Ammon's horn (tissue), 1 donor: ENCODE measurements at regions not wholly inside any gene's neighbourhood (a gene's known extent, or its start where the extent isn't known, plus 50 kb on each side); places are given as distances from the start of the nearest gene placed in this dataset.

ENCODE experiments used
- DNase-seq: peaks from one replicate; pipeline ENCODE4 v3.0.0-alpha.2; 2016; ENCODE audit warnings: low spot score

DNA sequence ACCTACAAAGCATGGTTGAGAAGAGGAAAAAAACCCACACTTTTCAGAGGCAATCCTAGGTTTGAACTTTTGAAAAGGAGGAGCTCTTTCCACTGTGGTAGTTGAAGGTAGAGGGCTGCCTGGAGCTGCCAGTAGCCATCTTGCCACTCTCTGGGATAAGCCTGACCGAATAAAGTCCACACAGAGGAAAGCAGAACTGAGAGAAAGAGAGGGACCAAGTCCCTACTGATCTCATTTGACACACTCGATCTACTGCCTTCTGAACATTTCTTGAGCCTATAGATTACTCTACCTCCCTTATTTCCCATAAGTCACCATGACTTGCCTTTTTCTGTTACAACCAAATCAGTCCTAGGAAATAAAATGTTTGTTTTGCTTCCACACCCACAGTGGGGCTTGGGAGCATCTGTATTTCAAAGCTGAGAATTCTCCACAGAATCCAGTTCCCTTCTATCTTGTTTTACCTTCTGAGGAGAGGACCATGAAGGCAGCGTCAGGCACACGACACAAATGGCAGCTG is 147.0 kb upstream of the PTPRK start:
- no peak for DNase-seq

DNA sequence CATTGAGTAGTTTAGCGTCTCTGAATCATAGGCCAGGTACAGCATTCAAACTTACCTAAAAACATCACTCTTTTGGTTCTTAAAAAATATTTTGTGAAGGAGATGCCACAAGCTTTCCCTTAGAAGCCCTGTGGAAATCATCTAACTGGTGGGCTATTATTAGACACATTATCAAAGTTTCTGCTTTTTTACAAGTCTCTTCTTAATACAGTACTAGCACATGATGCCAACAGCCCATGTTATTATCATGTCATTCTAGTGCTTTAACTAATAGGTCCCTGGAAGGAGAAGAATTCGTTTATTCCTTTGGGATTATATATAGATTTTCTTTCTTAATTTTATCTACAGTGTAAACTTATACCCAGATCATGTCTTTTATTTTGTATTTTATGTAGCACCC is 146.0 kb upstream of the PTPRK start:
- no peak for DNase-seq

DNA sequence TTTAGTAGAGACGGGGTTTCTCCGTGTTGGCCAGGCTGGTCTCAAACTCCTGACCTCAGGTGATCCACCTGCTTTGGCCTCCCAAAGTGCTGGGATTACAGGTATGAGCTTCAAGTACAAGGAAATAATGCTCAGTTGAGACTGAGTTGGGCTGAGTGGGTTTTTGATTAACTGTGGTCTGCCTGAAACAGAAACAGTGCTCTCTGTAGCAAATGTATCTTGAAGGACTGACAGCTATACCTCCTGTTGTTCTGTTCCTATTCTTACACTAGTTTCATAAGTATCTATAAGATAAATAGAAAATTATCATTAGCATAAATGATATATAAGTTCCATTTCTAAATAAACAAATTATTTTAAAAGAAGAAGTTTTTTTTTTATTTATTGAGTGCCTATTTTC is 142.8 kb upstream of the PTPRK start:
- no peak for DNase-seq

DNA sequence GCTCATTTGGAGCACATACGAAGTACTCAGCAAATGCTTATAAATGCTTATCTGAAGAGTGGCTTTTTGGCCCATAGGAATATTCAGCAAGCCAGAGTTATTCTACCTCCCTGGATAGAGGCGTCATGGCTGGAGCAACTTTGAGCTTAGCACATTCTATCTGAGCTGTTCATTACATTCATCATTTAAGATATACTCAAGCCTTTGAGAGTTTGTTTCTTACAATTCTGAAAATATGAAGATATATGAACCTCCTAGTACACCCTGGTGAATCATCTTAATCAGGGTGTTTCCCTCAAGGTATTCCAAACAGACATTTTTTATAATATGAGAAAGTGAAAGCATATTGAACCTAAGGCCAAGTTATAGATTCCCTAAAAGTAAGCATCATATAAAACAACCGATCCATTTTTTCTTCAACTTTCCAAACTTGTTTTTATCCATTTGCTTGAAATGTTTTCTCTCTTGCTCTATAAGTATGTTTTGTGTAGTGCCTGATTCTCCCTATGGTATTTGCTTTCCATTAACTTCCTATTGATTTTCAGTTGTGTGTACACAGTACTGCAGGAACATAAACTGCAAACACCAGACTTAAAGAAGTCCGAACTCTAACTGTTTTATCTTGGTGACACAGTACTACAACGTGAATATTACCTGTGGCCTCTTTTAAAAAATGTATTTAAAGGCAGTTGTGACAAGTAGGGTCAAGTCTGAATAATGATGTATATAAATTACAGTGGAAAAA is 139.7 kb upstream of the PTPRK start:
- no peak for DNase-seq

DNA sequence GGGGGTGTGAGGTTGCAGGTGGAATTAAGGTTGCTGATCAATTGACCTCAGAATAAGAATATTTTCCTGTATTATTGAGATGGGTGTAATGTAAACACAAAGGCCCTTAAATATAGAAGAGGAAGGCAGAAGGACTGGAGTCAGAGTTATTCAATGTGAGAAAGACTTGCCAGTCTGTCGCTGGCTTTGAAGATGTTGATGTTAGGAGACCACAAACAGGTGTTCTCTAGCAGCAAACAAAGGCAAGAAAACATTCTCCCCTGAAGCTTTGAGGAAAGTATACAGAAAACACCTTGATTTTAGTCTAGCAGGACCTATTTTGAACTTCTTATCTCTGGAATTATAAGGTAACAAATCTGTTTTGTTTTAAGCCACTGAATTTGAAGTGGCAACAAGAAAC is 138.9 kb upstream of the PTPRK start:
- no peak for DNase-seq

DNA sequence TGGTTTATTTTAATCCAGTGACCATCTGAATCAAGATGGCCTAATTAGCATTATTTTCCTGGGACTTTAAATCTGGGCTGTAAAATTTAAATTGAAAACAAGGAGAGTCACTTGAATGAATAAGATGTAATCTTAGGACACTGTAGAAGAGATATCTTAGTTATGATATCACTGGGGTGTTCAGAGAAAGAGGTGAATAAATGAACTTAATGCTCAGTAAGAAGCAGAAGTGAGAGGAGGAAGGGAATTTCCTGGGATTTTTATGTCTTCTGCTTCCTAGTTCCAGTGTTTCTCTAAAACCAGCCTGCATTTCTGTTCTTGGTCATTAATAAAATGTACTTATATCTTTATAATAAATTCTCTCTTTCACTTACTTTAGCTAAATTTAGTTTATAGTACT is 136.8 kb upstream of the PTPRK start:
- no peak for DNase-seq

DNA sequence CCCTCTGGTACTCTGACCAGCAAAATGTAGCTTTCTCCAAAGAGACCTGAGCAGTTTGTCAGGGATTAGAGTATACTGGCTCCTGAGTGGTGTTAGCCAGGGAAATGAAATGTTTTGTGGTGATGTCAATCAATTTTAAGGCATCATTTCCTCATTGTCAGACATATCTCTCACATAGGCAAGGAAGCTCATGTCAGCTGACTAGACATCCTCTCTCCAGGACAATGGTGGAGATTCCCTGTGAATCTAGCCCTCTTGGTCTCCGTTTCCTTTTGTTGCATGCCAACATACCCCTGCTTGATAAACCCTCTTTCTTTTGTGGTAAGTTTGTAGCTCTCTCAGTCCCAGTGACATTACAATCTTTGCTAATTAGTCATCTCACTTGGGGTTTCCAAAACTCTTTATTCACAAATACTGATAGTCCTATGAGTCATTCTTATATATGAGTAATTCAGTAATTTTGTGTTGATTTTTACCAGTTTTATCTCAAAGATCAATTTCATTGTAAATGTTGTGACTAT is 135.6 kb upstream of the PTPRK start:
- no peak for DNase-seq

DNA sequence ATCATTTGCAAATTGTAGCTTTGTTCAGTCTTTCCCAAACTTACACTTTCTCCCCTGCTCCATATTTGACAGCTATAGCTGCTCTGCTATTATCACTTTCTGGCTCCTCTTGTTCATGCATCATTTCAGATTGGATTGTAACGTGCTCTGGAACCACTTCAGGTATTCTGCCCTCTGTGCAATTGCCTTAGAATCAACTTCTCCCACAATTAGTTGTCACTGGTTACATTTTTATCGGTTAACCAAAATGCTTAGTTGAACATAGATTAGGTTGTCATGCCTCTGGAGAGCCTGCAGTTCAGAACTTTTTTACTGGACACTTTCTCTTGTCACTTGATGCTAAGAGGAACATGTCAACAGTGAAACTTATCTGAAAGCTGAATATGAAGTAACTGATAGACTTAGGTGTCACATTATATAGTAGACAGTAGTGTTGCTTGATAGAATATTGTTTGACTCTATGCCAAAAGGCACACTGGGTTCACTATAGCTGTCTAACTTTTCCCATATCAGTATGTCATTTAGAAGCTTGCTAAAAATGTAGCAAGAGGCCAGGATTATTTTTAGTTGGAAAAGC is 127.7 kb upstream of the PTPRK start:
- no peak for DNase-seq

DNA sequence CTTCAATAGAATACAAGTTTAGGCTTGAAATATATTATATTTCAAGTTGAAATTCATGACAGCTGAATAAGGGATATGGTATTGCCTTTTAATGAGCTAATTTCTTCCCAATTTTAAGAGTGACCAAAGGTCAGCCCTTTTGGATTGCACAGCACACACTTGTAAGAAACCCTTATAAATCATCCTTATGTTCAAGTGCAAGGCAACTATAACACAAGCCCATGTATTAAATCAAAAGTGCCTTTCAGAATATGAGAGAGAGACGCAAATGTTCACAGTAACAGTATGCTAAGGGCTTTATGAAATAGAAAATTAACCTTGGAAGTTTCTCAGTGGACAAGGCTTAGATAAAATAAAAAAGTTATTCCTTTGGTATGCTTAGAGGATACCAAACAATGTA is 121.7 kb upstream of the PTPRK start:
- no peak for DNase-seq

DNA sequence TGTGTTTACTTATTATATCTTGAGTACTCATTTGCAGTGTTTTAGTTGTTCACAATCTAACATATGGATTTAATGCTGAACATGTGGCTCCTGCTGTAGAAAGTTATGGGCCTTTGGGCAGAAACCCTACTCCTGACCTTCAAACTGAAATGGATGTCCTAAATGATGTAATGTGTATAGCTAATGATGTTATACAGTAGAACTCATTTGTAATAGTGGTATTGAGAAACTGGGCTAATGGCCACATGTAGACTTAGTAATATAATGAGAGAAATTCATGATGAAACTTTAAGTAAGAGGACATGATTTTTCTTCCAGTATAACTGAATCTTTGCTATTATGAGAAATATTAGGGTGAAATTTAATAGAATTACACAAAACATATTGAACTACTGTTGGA is 121.3 kb upstream of the PTPRK start:
- no peak for DNase-seq

DNA sequence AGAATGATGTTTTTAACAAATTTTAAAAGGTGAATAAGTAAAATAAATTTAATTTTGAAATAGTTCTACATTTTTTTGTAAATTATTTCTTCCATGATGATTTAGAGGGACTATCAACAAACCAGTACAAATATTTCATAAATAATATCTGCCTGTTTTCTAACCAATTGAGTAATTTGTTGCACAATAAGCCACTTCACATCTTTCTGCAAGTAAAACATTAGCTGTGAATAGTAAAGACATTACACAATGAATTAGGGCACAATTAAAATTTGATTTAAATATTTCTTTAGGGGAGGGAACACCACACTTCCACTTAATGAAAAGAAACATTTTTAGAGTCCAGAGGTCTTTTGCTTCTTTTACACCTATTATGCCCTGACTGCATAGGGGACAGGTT is 118.4 kb upstream of the PTPRK start:
- no peak for DNase-seq

DNA sequence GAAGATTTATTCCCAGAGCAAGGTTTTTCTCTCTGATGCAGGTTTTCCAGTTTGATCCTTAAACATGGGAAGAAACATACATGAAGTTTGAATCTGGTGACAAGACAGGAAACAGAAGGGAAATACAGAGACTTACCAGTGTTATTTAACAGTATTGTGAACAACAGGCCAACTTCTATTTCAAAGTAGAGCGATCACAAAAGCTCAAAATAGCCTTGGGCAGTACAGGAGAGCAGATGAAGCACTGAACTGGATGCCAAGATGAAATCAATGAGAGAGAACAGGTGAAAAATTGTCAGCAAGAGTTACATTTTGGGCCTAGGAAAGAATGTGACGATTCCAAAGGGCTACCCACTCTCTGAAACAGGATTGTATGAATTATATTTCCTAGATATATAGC is 114.8 kb upstream of the PTPRK start:
- no peak for DNase-seq

DNA sequence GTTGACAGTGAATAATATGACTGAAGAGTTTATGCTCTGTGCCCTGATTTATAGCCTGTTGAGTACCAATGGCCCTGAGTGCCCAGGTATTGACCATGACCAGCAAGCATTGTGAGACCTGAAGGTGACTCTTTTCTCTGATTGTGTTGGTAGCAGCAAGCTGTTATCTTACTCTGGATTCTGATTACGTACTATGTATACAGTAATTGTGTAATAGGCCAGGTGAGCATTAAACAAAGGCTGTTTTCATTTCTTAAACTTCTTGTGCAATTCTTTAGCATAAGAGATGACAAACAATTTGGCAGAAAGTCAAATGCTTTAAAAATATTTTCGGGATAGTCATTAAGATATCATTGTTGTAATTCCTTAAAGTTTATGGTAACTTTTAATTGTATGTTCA is 111.7 kb upstream of the PTPRK start:
- DNase-seq: no peak

DNA sequence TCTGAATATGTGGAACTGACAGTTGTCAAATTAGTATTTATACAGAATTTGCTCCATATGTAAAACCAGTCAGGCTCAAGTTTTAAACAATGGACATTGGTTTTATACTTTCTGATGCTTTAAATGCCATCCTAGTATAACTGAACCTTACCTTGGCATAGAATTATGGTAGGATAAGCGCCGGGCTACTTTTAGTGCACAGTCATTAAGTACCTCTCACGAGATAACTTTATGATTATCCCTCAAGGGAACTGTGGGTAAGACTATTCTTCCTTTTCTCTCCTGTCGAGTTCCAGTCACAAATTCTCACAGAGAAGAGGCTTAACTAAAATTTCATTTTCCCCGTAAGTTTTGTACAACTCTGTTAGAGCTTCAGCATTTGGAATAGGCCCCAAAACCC is 110.6 kb upstream of the PTPRK start:
- DNase-seq: no peak

DNA sequence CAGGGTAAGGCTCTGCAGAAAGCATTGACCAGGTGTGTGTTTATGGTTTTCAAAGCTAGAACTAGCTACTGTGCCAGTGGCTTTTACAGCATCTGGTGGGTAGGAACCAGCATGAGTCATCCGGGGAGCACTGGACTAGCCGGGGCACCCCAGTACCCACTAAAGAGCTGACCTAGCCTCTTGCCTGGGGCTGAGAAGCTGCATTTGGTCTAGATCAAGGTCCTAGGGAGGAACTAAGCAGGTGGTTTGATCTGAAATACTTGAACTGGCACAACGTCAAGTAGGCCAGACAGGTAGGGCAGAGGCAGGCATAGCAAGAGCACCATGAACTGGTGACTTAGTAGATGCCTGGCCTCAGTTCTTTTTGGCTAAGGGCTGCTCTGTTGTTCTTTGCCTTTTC is 109.8 kb upstream of the PTPRK start:
- DNase-seq: no peak

DNA sequence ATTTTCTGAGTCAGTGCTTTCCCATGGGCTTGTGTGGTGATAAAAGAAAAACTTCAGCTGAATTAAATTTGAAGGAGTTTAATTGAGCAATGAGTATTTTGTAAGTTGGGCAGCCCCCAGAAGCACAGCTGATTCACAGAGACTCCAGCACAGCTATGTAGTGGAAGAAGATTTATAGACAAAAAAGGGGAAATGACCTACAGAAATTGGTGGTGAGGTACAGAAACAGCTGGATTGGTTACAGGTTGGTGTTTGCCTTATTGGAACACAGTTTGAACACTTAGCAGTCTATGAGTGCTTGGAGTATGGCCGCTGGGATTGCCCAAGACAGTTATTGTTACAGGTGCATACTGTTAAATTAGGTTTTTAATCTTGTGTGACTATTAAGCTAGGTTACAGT is 96.9 kb upstream of the PTPRK start:
- no peak for DNase-seq

DNA sequence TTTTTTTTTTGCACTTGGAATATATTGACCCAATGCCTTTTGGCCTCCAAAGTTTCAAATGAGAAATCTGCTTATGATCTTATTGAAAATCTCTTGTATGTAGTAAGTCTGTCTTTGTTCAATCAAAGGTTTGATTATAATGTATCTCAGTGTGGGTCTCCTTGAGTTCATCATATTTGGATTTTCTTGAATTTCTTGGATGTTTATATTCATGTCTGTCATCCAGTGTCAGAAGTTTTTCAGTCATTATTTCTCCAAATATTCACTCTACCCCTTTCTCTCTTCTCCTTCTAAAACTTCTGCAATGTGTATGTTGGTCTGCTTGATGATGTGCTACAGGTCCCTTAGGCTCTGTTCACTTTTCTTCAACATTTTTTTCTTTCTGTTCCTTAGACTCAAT is 95.9 kb upstream of the PTPRK start:
- DNase-seq: no peak

DNA sequence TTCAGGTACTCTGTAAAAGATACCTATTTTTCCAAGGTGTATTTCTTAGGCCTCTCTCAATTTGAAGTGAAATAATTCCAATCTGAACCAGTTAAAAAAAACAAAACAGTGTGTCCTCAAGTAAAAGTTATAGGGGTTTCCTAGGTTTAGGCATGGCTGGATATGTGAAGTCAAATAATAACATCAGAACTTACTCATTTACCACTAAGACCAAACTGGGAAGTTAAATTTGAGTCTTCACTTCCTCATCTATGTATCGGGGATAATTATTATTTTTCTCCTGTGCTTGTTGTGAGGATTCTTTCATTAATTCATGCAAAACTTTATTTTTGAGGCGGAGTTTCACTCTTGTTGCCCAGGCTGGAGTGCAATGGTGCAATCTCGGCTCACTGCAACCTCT is 86.2 kb upstream of the PTPRK start:
- DNase-seq: no peak

DNA sequence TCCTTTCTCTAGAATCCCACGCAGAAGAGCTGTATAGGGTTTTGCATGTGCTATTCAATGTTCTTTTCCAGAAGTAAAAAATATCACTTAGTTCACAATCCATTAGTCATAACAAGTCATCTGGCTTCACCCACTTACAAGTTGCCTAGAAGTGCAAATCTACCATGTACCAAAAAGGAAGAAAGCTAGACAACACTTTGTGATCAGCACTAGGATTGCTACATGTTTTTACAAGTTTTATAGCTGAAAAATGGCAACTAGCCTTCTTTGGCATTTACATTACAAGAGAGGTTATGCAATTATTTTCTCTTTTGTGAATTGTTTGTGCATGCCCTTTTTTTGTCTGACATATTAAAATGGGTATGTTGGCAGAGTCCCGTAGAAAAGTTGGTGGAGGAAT is 85.6 kb upstream of the PTPRK start:
- peak; percentile 4 for DNase-seq

DNA sequence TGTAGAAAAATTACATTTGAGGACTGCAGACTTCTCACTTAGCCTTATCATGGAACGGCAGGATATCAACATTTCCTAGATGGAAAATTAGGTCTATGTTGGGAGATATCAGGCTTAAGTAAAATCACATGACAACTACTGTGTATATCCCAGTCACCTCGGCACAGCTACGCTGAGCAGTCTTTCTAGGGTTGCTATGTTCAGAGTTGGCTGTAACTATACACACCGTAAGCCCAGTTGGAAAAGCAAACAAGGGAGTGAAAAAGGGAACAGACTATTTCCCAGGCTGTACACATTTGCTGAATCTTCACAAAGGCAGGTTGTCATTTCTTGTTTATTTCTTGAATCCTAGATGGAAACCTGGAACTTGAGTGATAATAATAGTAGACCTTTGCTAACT is 80.7 kb upstream of the PTPRK start:
- no peak for DNase-seq

DNA sequence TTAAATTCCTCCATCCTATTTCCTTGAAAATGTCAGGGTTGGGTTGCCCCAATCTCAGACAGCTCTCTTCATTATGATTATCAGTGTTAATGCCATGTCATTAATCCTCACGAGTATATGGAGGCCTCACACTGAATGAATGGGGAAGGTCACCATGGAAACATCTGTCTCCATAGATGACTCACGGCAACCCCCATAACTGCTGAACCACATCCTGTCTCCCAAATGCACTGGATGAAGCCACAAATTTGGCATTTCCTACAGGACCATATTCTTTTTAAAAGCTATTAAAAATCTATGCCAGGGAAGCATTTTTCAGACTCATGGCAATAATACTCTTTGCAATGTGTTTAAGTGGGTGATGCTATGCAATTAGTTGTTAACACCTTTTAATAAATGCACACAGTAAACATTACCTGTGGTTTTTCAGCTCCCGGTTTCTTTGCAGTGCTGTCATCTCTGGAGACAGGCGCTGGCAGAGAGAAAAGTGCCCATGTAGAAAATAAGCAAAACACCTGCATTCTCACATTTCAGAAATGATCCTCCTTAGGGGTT is 80.1 kb upstream of the PTPRK start:
- DNase-seq: peak; percentile 34

DNA sequence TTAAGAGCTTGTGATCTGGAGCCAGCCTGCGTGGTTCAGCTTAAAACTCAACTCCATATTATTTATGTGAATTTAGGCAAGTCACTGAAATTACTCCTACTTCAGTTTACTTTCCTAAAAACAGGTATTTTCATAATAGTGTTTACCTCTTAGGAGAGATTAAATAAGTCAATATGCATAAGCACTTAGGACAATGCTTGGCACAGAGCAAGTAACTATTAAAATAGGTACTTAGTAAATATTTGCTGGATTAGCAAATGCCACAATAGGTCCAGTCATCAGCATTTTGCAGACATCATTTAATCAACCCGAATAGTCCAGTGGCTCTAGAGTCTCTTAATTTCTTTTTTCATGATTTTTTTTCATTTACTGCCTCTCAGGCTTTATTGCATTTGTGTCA is 78.6 kb upstream of the PTPRK start:
- DNase-seq: no peak

DNA sequence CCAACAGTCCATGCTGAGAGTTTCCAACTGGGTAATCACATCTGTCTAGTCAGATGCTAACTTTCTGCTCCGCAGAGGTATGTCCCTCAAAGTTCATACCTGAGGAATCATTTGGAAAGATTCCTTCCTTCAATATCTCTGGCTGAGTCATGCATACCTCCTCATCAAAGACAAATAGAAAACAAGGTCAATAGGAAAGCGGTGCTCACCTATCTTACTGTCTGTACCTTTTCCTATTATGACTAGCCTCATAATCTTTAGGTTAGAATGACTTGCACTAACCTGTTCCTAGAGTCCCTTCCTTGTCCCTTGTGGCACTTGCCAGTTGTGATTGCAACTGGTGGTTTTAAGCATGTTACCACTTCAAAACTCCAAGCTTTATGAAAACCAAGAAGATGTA is 78.2 kb upstream of the PTPRK start:
- no peak for DNase-seq

DNA sequence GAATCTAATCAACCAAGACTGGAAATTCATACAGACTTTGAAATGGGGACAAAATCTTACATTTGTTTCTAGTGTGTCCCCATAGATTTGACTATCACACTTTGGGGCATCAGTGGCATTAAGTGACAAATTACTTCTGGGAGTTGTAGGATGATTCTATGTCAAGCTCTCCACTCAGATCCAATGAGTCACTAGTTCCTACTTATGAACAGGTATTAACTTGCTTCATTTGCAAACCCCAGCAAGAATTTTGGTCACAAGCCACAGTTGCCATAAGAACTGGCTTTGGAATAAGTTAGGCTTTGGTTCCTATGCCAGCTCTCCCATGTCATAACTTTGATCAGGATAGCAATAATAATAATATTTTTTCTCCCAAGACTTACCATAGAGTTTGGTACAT is 77.6 kb upstream of the PTPRK start:
- DNase-seq: no peak
